ENCODE measurements at regions not wholly inside any gene's neighbourhood (a gene's known extent, or its start where the extent isn't known, plus 50 kb on each side); places are given as distances from the start of the nearest gene placed in this dataset.

- TF ChIP-seq, protein P1, sequence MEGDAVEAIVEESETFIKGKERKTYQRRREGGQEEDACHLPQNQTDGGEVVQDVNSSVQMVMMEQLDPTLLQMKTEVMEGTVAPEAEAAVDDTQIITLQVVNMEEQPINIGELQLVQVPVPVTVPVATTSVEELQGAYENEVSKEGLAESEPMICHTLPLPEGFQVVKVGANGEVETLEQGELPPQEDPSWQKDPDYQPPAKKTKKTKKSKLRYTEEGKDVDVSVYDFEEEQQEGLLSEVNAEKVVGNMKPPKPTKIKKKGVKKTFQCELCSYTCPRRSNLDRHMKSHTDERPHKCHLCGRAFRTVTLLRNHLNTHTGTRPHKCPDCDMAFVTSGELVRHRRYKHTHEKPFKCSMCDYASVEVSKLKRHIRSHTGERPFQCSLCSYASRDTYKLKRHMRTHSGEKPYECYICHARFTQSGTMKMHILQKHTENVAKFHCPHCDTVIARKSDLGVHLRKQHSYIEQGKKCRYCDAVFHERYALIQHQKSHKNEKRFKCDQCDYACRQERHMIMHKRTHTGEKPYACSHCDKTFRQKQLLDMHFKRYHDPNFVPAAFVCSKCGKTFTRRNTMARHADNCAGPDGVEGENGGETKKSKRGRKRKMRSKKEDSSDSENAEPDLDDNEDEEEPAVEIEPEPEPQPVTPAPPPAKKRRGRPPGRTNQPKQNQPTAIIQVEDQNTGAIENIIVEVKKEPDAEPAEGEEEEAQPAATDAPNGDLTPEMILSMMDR (conservative IDR thresholded peaks at IDR 0.05): no peak
- H3K27ac ChIP-seq: no peak overlapping the region
Observed at GRCh38 chr1:98327220-98327861, 334.2 kb upstream of the SNX7 start.

- TF ChIP-seq, protein P1 (conservative IDR thresholded peaks at IDR 0.05): no peak
- H3K27ac ChIP-seq: no peak overlapping the region
Observed at GRCh38 chr1:98325646-98326440, 335.7 kb upstream of the SNX7 start.

DNA sequence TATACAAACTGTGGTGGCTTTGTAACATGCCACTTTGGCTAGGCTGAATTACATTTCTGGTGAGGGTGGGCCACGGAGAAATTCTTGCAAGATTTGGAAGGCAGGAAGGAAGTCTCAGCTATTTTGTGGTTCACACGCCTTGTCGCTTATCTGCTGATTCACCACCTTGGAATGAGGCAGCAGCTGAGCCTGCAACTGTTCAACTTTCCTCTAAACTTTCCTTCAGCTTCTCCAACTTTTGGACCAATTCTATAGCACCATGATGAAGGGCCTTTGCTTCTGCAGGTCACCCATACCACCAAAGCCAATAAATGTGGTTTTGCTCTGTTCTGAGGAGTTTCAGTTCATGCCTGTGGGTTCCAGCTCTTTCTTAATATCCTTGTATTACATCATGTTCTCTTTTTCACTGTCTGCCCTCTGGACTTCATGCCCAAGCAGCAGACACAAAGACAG is 337.6 kb upstream of the SNX7 start:
- H3K27ac ChIP-seq: no peak overlapping the region
- TF ChIP-seq, protein P1 (conservative IDR thresholded peaks at IDR 0.05): no peak

- TF ChIP-seq, protein P1 (conservative IDR thresholded peaks at IDR 0.05): no peak
Observed at GRCh38 chr1:98323388-98323787, 338.1 kb upstream of the SNX7 start.

DNA sequence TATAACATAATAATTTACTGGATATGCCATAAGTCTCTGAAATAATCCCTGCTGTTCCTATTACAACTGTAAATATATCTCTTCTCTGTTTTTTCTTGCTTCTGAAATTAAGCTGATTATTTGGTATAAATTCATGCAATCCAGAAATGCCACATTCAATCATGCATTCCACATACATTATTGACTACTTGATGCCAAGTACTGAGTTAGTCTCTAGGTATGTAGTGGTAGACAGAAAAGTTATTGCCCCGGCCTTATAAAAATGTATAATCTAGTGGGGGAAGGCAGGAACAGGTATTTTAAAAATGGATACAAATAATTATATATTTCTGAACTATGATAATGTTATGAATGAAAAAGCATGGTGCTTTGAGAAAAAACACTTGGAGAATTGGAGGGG is 338.6 kb upstream of the SNX7 start:
- H3K27ac ChIP-seq: no peak overlapping the region
- TF ChIP-seq, protein P1 (conservative IDR thresholded peaks at IDR 0.05): no peak

More at GRCh38 chr1:98323388-98323787, 338.1 kb upstream of the SNX7 start:
- H3K27ac ChIP-seq: no peak overlapping the region

- H3K27ac ChIP-seq: no peak overlapping the region
- TF ChIP-seq, protein P1 (conservative IDR thresholded peaks at IDR 0.05): no peak
Observed at GRCh38 chr1:98322086-98322485, 339.4 kb upstream of the SNX7 start.

DNA sequence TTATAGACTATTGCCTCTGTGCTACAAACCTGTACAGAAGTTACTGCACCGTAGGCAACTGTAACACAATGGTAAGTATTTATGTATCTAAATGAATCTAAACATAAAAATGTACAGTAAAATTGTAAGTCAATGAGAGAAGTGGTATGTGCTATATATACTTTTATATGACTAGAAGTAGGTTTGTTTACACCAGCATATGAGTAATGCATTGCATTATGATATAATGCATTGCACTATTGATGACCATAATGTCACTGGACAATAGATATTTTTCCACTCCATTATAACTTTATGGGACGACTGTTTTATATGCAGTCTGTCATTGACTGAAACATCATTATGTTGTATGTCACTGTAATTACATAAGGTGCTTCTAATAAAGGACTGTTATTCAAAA is 340.3 kb upstream of the SNX7 start:
- H3K27ac ChIP-seq: no peak overlapping the region
- TF ChIP-seq, protein P1 (conservative IDR thresholded peaks at IDR 0.05): no peak

All from VCaP (cell line).